Activated T-cell treated with anti-CD3 and anti-CD28 coated beads for 1 hour (primary cell): ENCODE measurements at regions not wholly inside any gene's neighbourhood (a gene's known extent, or its start where the extent isn't known, plus 50 kb on each side); places are given as distances from the start of the nearest gene placed in this dataset.
"Not testable (repeated sequence)": the region's sequence is repeated elsewhere in the genome, so short reads cannot be mapped to it uniquely, and the experiment has no call there.

Experiments used
- DNase-seq: peaks from one replicate; pipeline ENCODE4 v3.0.0-alpha.2; 2020; ENCODE audit warnings: low read depth

GRCh38 chr12:59517522-59517921 lies 78.3 kb upstream of the SLC16A7 start:
- no peak for DNase-seq

GRCh38 chr12:59500915-59501314 lies 94.9 kb upstream of the SLC16A7 start:
- DNase-seq = no peak

- no peak for DNase-seq
Observed at GRCh38 chr12:59500335-59500734, 95.5 kb upstream of the SLC16A7 start.

- no peak for DNase-seq
Observed at GRCh38 chr12:59499774-59500173, 96.1 kb upstream of the SLC16A7 start.

GRCh38 chr12:59494617-59495016 lies 101.2 kb upstream of the SLC16A7 start:
- DNase-seq = no peak

GRCh38 chr12:59491877-59492276 lies 104.0 kb upstream of the SLC16A7 start:
- DNase-seq = no peak

GRCh38 chr12:59486827-59487226 lies 109.0 kb upstream of the SLC16A7 start:
- DNase-seq = no peak

- no peak for DNase-seq
Observed at GRCh38 chr12:59484575-59484974, 111.3 kb upstream of the SLC16A7 start.

- DNase-seq = not testable (repeated sequence)
Observed at GRCh38 chr12:59474236-59474635, 121.6 kb upstream of the SLC16A7 start.

GRCh38 chr12:59472273-59472672 lies 123.6 kb upstream of the SLC16A7 start:
- DNase-seq = no peak

GRCh38 chr12:59459966-59460660 lies 135.7 kb upstream of the SLC16A7 start:
- no peak for DNase-seq

GRCh38 chr12:59453475-59453874 lies 142.4 kb upstream of the SLC16A7 start:
- DNase-seq = no peak

- DNase-seq = no peak
Observed at GRCh38 chr12:59452746-59453145, 143.1 kb upstream of the SLC16A7 start.

GRCh38 chr12:59452259-59452658 lies 143.6 kb upstream of the SLC16A7 start:
- no peak for DNase-seq

GRCh38 chr12:59446116-59446515 lies 149.7 kb upstream of the SLC16A7 start:
- no peak for DNase-seq

GRCh38 chr12:59444932-59445331 lies 150.9 kb upstream of the SLC16A7 start:
- DNase-seq = no peak

GRCh38 chr12:59432057-59432456 lies 163.8 kb upstream of the SLC16A7 start:
- DNase-seq = no peak

- no peak for DNase-seq
Observed at GRCh38 chr12:59431266-59431665, 164.6 kb upstream of the SLC16A7 start.

- DNase-seq = no peak
Observed at GRCh38 chr12:59429766-59430165, 166.1 kb upstream of the SLC16A7 start.

GRCh38 chr12:59425798-59426197 lies 170.0 kb upstream of the SLC16A7 start:
- no peak for DNase-seq

- DNase-seq = not testable (repeated sequence)
Observed at GRCh38 chr12:59424666-59425065, 171.2 kb upstream of the SLC16A7 start.

GRCh38 chr12:59414051-59414450 lies 181.8 kb upstream of the SLC16A7 start:
- DNase-seq = no peak

- no peak for DNase-seq
Observed at GRCh38 chr12:59408431-59408830, 187.4 kb upstream of the SLC16A7 start.

GRCh38 chr12:59407799-59408198 lies 188.0 kb upstream of the SLC16A7 start:
- no peak for DNase-seq
